Loucy (cell line): ENCODE measurements at regions not wholly inside any gene's neighbourhood (a gene's known extent, or its start where the extent isn't known, plus 50 kb on each side); places are given as distances from the start of the nearest gene placed in this dataset.

Source experiments
- H2AFZ ChIP-seq: fragments of 200-600 bp; sonication (generic); 2 replicates; pipeline ENCODE4 v1.6.0; 2016; ENCODE audit warnings: antibody characterized with exemption, mild to moderate bottlenecking, low read length, moderate library complexity
- H3F3A ChIP-seq: fragments of 200-600 bp; 2 replicates; pipeline ENCODE4 v1.6.0; 2016; ENCODE audit warnings: antibody characterized with exemption, low read depth, mild to moderate bottlenecking
- H3K27me3 ChIP-seq: fragments of 200-600 bp; sonication (generic); 2 replicates; pipeline ENCODE4 v1.6.1; 2014; ENCODE audit warnings: low read length, mild to moderate bottlenecking; ENCODE audit not compliant: insufficient read depth, poor library complexity, severe bottlenecking
- H3K36me3 ChIP-seq: fragments of 200-600 bp; sonication (generic); 2 replicates; pipeline ENCODE4 v1.6.1; 2016; ENCODE audit warnings: low read length; ENCODE audit not compliant: insufficient read depth
- H3K4me1 ChIP-seq: fragments of 200-600 bp; sonication (generic); 2 replicates; pipeline ENCODE4 v1.5.1; 2014; ENCODE audit warnings: low read length, mild to moderate bottlenecking; ENCODE audit not compliant: insufficient read depth, poor library complexity, severe bottlenecking
- H3K4me2 ChIP-seq: fragments of 200-600 bp; sonication (generic); 2 replicates; pipeline ENCODE4 v1.6.0; 2014; ENCODE audit warnings: antibody characterized with exemption, low read length, low read depth, mild to moderate bottlenecking; ENCODE audit not compliant: poor library complexity, severe bottlenecking
- H3K4me3 ChIP-seq: fragments of 200-600 bp; sonication (generic); 2 replicates; pipeline ENCODE4 v1.5.1; 2014; ENCODE audit warnings: low read length, mild to moderate bottlenecking, mixed read lengths; ENCODE audit not compliant: poor library complexity, severe bottlenecking
- H3K79me2 ChIP-seq: fragments of 200-600 bp; sonication (generic); 2 replicates; pipeline ENCODE4 v1.6.1; 2014; ENCODE audit warnings: low read length; ENCODE audit not compliant: insufficient read depth
- H3K9ac ChIP-seq: fragments of 200-600 bp; sonication (generic); 2 replicates; pipeline ENCODE4 v1.6.0; 2014; ENCODE audit warnings: mild to moderate bottlenecking, low read depth, low read length, moderate library complexity; ENCODE audit not compliant: poor library complexity, severe bottlenecking
- H3K9me2 ChIP-seq: fragments of 200-600 bp; sonication (generic); replicated peaks from 2 replicates; pipeline ENCODE4 v1.6.1; 2016; ENCODE audit warnings: low read depth, low read length, mixed read lengths
- H3K9me3 ChIP-seq: fragments of 200-600 bp; sonication (generic); 2 replicates; pipeline ENCODE4 v1.6.1; 2014; ENCODE audit warnings: mild to moderate bottlenecking, antibody characterized with exemption, low read length, low read depth; ENCODE audit not compliant: insufficient read depth
- H4K20me1 ChIP-seq: fragments of 200-600 bp; sonication (generic); 2 replicates; pipeline ENCODE4 v1.6.0; 2014; ENCODE audit warnings: antibody characterized with exemption, low read length, mild to moderate bottlenecking; ENCODE audit not compliant: insufficient read depth, poor library complexity, severe bottlenecking
- CTCF ChIP-seq: fragments of 200-600 bp; sonication (generic); conservative IDR thresholded peaks from 2 replicates; pipeline ENCODE4 v1.5.1; 2014; ENCODE audit warnings: mild to moderate bottlenecking, antibody characterized with exemption, low read length
- EZH2phosphoT487 ChIP-seq: fragments of 200-600 bp; IDR thresholded peaks from 2 replicates; pipeline ENCODE4 v1.6.1; 2018; ENCODE audit warnings: antibody characterized with exemption, mild to moderate bottlenecking, moderate library complexity, borderline replicate concordance

GRCh38 chr21:38948377-38949069 is 142.8 kb downstream of the ETS2 start:
- Histone ChIP-seq H4K20me1 (no peaks in the 10 kb centered on the region), H3K9me3 (no peaks in the 10 kb centered on the region), H3K9me2 (no peaks in the 10 kb centered on the region), H3F3A (no peaks in the 10 kb centered on the region), H3K79me2 (no peaks in the 10 kb centered on the region), H3K4me3 (no peak overlapping the region), H3K27me3 (no peaks in the 10 kb centered on the region), H3K36me3 (no peaks in the 10 kb centered on the region), H3K4me2 (no peak overlapping the region), H2AFZ (no peak overlapping the region), H3K4me1 (no peaks in the 10 kb centered on the region), H3K9ac (no peak overlapping the region)
- TF ChIP-seq EZH2phosphoT487 (no peak), CTCF (no peak)

GRCh38 chr21:38945545-38946245 is 140.0 kb downstream of the ETS2 start:
- H3K79me2 ChIP-seq, result no peaks in the 10 kb centered on the region
- H3K4me3 ChIP-seq, result no peak overlapping the region
- no peaks in the 10 kb centered on the region for H3K36me3 ChIP-seq
- H3F3A ChIP-seq, result no peaks in the 10 kb centered on the region
- no peaks in the 10 kb centered on the region for H4K20me1 ChIP-seq
- H3K9ac ChIP-seq, result no peak overlapping the region
- TF ChIP-seq CTCF, result no peak
- no peak overlapping the region for H2AFZ ChIP-seq
- no peaks in the 10 kb centered on the region for H3K9me2 ChIP-seq
- no peak overlapping the region for H3K4me2 ChIP-seq
- H3K27me3 ChIP-seq, result no peaks in the 10 kb centered on the region
- no peaks in the 10 kb centered on the region for H3K9me3 ChIP-seq
- H3K4me1 ChIP-seq, result no peaks in the 10 kb centered on the region

- Histone ChIP-seq H3K36me3 (no peaks in the 10 kb centered on the region), H2AFZ (no peak overlapping the region), H3F3A (no peaks in the 10 kb centered on the region), H3K4me2 (no peak overlapping the region), H3K9ac (no peak overlapping the region), H3K4me3 (no peak overlapping the region), H4K20me1 (no peaks in the 10 kb centered on the region), H3K9me3 (no peaks in the 10 kb centered on the region), H3K9me2 (no peaks in the 10 kb centered on the region), H3K27me3 (no peaks in the 10 kb centered on the region), H3K4me1 (no peaks in the 10 kb centered on the region), H3K79me2 (no peaks in the 10 kb centered on the region)
- TF ChIP-seq EZH2phosphoT487 (no peak), CTCF (no peak)
Measured at GRCh38 chr21:38944903-38945302, 139.2 kb downstream of the ETS2 start.
